Uterus (tissue), 2 donors: ENCODE measurements at regions not wholly inside any gene's neighbourhood (a gene's known extent, or its start where the extent isn't known, plus 50 kb on each side); places are given as distances from the start of the nearest gene placed in this dataset.

Experiments used
- POLR2A ChIP-seq, 2 donors: fragments of 450-650 bp; IDR thresholded peaks; one replicate each; pipeline ENCODE4 v1.6.1; 2016; ENCODE audit warnings: antibody characterized with exemption in 2 of 2, mild to moderate bottlenecking in 1 of 2, moderate library complexity in 1 of 2
- TF ChIP-seq, protein P1 (sequence below), 4 experiments: fragments of 200-600 bp in 2 of 4; fragments of 450-650 bp in 2 of 4; sonication (generic) in 2 of 4; IDR thresholded peaks; one replicate each; pipeline ENCODE4 v1.5.1; 2016 to 2019; ENCODE audit warnings: antibody characterized with exemption in 4 of 4, mild to moderate bottlenecking in 2 of 4, moderate library complexity in 1 of 4

DNA sequence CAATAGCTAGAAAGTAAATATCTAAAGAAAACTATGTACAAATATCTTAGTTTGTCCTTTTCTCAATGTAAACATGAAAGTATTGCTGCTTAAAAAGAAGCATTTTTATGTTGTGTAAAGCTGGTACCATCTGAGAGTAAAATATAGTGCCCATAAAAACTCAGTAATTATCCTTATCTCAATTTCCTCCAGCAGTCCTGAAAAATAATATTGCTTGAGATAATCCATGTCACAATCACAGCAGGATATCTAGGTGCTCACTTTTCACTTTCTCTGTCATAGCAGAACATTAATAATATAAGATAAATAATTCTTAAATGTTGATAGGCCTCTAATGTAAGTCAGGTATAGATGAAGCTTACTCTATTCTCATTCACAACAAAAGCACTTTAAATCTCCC lies 285.5 kb downstream of the ZBBX start:
- no peak for TF ChIP-seq POLR2A (IDR thresholded peaks at IDR 0.05)
- TF ChIP-seq, protein P1, sequence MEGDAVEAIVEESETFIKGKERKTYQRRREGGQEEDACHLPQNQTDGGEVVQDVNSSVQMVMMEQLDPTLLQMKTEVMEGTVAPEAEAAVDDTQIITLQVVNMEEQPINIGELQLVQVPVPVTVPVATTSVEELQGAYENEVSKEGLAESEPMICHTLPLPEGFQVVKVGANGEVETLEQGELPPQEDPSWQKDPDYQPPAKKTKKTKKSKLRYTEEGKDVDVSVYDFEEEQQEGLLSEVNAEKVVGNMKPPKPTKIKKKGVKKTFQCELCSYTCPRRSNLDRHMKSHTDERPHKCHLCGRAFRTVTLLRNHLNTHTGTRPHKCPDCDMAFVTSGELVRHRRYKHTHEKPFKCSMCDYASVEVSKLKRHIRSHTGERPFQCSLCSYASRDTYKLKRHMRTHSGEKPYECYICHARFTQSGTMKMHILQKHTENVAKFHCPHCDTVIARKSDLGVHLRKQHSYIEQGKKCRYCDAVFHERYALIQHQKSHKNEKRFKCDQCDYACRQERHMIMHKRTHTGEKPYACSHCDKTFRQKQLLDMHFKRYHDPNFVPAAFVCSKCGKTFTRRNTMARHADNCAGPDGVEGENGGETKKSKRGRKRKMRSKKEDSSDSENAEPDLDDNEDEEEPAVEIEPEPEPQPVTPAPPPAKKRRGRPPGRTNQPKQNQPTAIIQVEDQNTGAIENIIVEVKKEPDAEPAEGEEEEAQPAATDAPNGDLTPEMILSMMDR (IDR thresholded peaks at IDR 0.05), result no peak
